RWPE2 (cell line): ENCODE measurements at regions not wholly inside any gene's neighbourhood (a gene's known extent, or its start where the extent isn't known, plus 50 kb on each side); places are given as distances from the start of the nearest gene placed in this dataset.

Source experiments
- ATAC-seq: fragments of 200-7000 bp; cut with Tn5 transposase; 3 replicates; pipeline ENCODE4 v1.9.1; 2021; ENCODE audit warnings: low read depth
- DNase-seq: peaks from one replicate; pipeline ENCODE4 v3.0.0-alpha.2; 2020; ENCODE audit warnings: low spot score
- H3K27ac ChIP-seq: fragments of 450-650 bp; 2 replicates; pipeline ENCODE4 v1.5.1; 2017; ENCODE audit warnings: mild to moderate bottlenecking; ENCODE audit not compliant: poor library complexity, severe bottlenecking
- H3K27me3 ChIP-seq: fragments of 250-450 bp; sonication (Bioruptor Pico); 2 replicates; pipeline ENCODE4 v1.5.1; 2021; ENCODE audit warnings: mild to moderate bottlenecking, moderate library complexity; ENCODE audit not compliant: insufficient read depth, poor library complexity, severe bottlenecking
- H3K36me3 ChIP-seq: fragments of 250-450 bp; sonication (Bioruptor Pico); 2 replicates; pipeline ENCODE4 v1.5.1; 2020; ENCODE audit warnings: low read depth, mild to moderate bottlenecking, moderate library complexity
- H3K4me1 ChIP-seq: fragments of 250-450 bp; sonication (Bioruptor Pico); 2 replicates; pipeline ENCODE4 v1.5.1; 2021; ENCODE audit warnings: mild to moderate bottlenecking, moderate library complexity; ENCODE audit not compliant: insufficient read depth, poor library complexity, severe bottlenecking
- H3K4me3 ChIP-seq: fragments of 250-450 bp; sonication (Bioruptor Pico); 2 replicates; pipeline ENCODE4 v1.5.1; 2021; ENCODE audit warnings: mild to moderate bottlenecking, moderate library complexity; ENCODE audit not compliant: severe bottlenecking
- H3K9me3 ChIP-seq: fragments of 250-450 bp; sonication (Bioruptor Pico); 2 replicates; pipeline ENCODE4 v1.5.1; 2021; ENCODE audit warnings: mild to moderate bottlenecking, moderate library complexity; ENCODE audit not compliant: severe bottlenecking
- CTCF ChIP-seq: fragments of 450-650 bp; IDR thresholded peaks from one replicate; pipeline ENCODE4 v1.5.1; 2017; ENCODE audit warnings: mild to moderate bottlenecking, moderate library complexity; ENCODE audit not compliant: poor library complexity, severe bottlenecking

- Histone ChIP-seq H3K4me1 (no peaks in the 10 kb centered on the region), H3K27me3 (no peaks in the 10 kb centered on the region)
- no peak for TF ChIP-seq CTCF
Measured at GRCh38 chr4:124469981-124470380, 242.6 kb downstream of the ANKRD50 start.

DNA sequence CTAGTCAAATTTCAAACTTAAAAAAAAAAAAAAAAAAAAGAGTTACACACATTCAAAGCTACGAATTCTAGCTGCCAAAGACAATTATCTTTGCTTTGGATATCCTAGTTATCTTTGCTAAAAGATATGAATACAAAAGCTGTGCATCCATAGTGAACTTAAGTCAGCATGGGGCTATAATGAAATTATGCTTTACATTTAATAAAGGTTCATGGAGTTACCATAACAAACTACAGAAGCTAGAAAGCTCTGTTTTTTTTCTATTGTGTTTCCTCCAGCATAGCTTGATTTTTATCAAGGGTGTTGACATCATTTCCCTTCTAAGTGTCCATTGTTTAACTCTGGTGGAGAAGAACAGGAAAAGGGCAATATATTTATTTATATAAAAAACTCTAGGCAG is 234.1 kb downstream of the ANKRD50 start:
- no peak for TF ChIP-seq CTCF
- DNase-seq (no peak), ATAC-seq (no peak)
- no peaks in the 10 kb centered on the region for H3K27me3 ChIP-seq
- no peaks in the 10 kb centered on the region for H3K4me1 ChIP-seq
- no peaks in the 10 kb centered on the region for H3K9me3 ChIP-seq
- H3K27ac ChIP-seq, result no peak overlapping the region
- no peak overlapping the region for H3K4me3 ChIP-seq
- H3K36me3 ChIP-seq, result no peaks in the 10 kb centered on the region

More at GRCh38 chr4:124469981-124470380, 242.6 kb downstream of the ANKRD50 start:
- H3K4me3 ChIP-seq, result no peak overlapping the region
- no peaks in the 10 kb centered on the region for H3K9me3 ChIP-seq
- ATAC-seq, result no peak
- no peaks in the 10 kb centered on the region for H3K36me3 ChIP-seq
- H3K27ac ChIP-seq, result no peak overlapping the region
- no peak for DNase-seq

GRCh38 chr4:124480061-124480460 is 232.5 kb downstream of the ANKRD50 start:
- no peak for DNase-seq
- no peak for ATAC-seq
- no peak for TF ChIP-seq CTCF
- Histone ChIP-seq H3K9me3 (no peaks in the 10 kb centered on the region), H3K4me3 (no peak overlapping the region), H3K36me3 (no peaks in the 10 kb centered on the region), H3K27me3 (no peaks in the 10 kb centered on the region), H3K27ac (no peak overlapping the region), H3K4me1 (no peaks in the 10 kb centered on the region)

DNA sequence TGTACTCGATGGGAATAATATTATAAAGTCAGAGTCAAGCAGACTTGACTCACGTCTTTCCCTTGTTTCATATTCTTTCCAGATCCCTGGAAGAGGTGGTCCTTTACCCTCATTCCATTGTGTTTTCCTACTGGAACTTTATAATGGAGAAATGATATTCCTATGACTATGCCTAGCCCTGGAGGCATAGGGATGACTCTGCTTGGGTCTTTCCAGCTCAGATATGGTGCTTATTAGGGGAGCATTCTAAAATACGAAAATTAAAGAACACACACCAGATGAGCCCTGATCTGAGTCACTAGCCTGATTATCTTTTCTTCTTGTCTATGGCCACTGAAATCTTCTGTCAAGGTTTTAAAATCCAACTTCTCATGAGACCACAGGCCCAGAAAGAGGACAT is 231.4 kb downstream of the ANKRD50 start:
- TF ChIP-seq CTCF, result no peak
- H3K9me3 ChIP-seq, result no peaks in the 10 kb centered on the region
- H3K27me3 ChIP-seq, result no peaks in the 10 kb centered on the region
- H3K36me3 ChIP-seq, result no peaks in the 10 kb centered on the region
- ATAC-seq, result no peak
- H3K4me3 ChIP-seq, result no peak overlapping the region
- no peak for DNase-seq
- H3K27ac ChIP-seq, result no peak overlapping the region
- H3K4me1 ChIP-seq, result no peaks in the 10 kb centered on the region

- ATAC-seq (no peak), DNase-seq (no peak)
- TF ChIP-seq CTCF, result no peak
- Histone ChIP-seq H3K9me3 (no peaks in the 10 kb centered on the region), H3K4me1 (no peaks in the 10 kb centered on the region), H3K27me3 (no peaks in the 10 kb centered on the region), H3K36me3 (no peaks in the 10 kb centered on the region), H3K27ac (no peak overlapping the region), H3K4me3 (no peak overlapping the region)
Measured at GRCh38 chr4:124483048-124483906, 229.3 kb downstream of the ANKRD50 start.
